ENCODE measurements at regions not wholly inside any gene's neighbourhood (a gene's known extent, or its start where the extent isn't known, plus 50 kb on each side); places are given as distances from the start of the nearest gene placed in this dataset.

- TF ChIP-seq CTCF (IDR thresholded peaks at IDR 0.05), result no peak
- no peak for TF ChIP-seq POLR2A (IDR thresholded peaks at IDR 0.05)
These were observed 155.4 kb downstream of the CEP135 start for GRCh38 chr4:56104188-56104587.

Data from uterus (tissue), 2 donors.